ENCODE measurements at regions not wholly inside any gene's neighbourhood (a gene's known extent, or its start where the extent isn't known, plus 50 kb on each side); places are given as distances from the start of the nearest gene placed in this dataset.

- intact Hi-C loops (cut with micrococcal nuclease) = no loop called here
Measured at GRCh38 chr11:80109652-80110051, 668.8 kb upstream of the TENM4 start.

- intact Hi-C loops (cut with micrococcal nuclease) = no loop called here
Measured at GRCh38 chr11:80109031-80109430, 668.2 kb upstream of the TENM4 start.

GRCh38 chr11:80107415-80107814, 666.6 kb upstream of the TENM4 start:
- intact Hi-C loops (cut with micrococcal nuclease) = no loop called here

- intact Hi-C loops (cut with micrococcal nuclease) = no loop called here
Measured at GRCh38 chr11:80104191-80104590, 663.4 kb upstream of the TENM4 start.

- intact Hi-C loops (cut with micrococcal nuclease) = no loop called here
Measured at GRCh38 chr11:80103142-80103859, 662.5 kb upstream of the TENM4 start.

- intact Hi-C loops (cut with micrococcal nuclease) = no loop called here
Measured at GRCh38 chr11:80097146-80097545, 656.3 kb upstream of the TENM4 start.

GRCh38 chr11:80096736-80097135, 655.9 kb upstream of the TENM4 start:
- intact Hi-C loops (cut with micrococcal nuclease) = no loop called here

GRCh38 chr11:80086496-80087055, 645.7 kb upstream of the TENM4 start:
- intact Hi-C loops (cut with micrococcal nuclease) = no loop called here

- intact Hi-C loops (cut with micrococcal nuclease) = no loop called here
Measured at GRCh38 chr11:80085563-80085962, 644.7 kb upstream of the TENM4 start.

GRCh38 chr11:80084608-80085007, 643.8 kb upstream of the TENM4 start:
- intact Hi-C loops (cut with micrococcal nuclease) = no loop called here

GRCh38 chr11:80083531-80083951, 642.7 kb upstream of the TENM4 start:
- intact Hi-C loops (cut with micrococcal nuclease) = no loop called here

- intact Hi-C loops (cut with micrococcal nuclease) = no loop called here
Measured at GRCh38 chr11:80082406-80082805, 641.6 kb upstream of the TENM4 start.

- intact Hi-C loops (cut with micrococcal nuclease) = no loop called here
Measured at GRCh38 chr11:80077113-80077512, 636.3 kb upstream of the TENM4 start.

- intact Hi-C loops (cut with micrococcal nuclease) = no loop called here
Measured at GRCh38 chr11:80074837-80075236, 634.0 kb upstream of the TENM4 start.

- intact Hi-C loops (cut with micrococcal nuclease) = no loop called here
Measured at GRCh38 chr11:80066291-80066690, 625.5 kb upstream of the TENM4 start.

- intact Hi-C loops (cut with micrococcal nuclease) = no loop called here
Measured at GRCh38 chr11:80065086-80065485, 624.3 kb upstream of the TENM4 start.

- intact Hi-C loops (cut with micrococcal nuclease) = no loop called here
Measured at GRCh38 chr11:80061056-80061455, 620.2 kb upstream of the TENM4 start.

- intact Hi-C loops (cut with micrococcal nuclease) = no loop called here
Measured at GRCh38 chr11:80054582-80055165, 613.8 kb upstream of the TENM4 start.

GRCh38 chr11:80048513-80048912, 607.7 kb upstream of the TENM4 start:
- intact Hi-C loops (cut with micrococcal nuclease) = no loop called here

- intact Hi-C loops (cut with micrococcal nuclease) = no loop called here
Measured at GRCh38 chr11:80041136-80042000, 600.5 kb upstream of the TENM4 start.

- intact Hi-C loops (cut with micrococcal nuclease) = no loop called here
Measured at GRCh38 chr11:80034801-80035200, 594.0 kb upstream of the TENM4 start.

- intact Hi-C loops (cut with micrococcal nuclease) = no loop called here
Measured at GRCh38 chr11:80031014-80031600, 590.3 kb upstream of the TENM4 start.
